PFSK-1 (cell line): ENCODE measurements at regions not wholly inside any gene's neighbourhood (a gene's known extent, or its start where the extent isn't known, plus 50 kb on each side); places are given as distances from the start of the nearest gene placed in this dataset.

ENCODE experiments used
- FOXP2 ChIP-seq: optimal IDR thresholded peaks from 2 replicates; pipeline ENCODE3; 2011; ENCODE audit warnings: borderline replicate concordance, control low read depth, inconsistent platforms; ENCODE audit not compliant: insufficient read depth; ENCODE audit errors: extremely low read length, extremely low read depth
- POLR2AphosphoS5 ChIP-seq: IDR thresholded peaks from 2 replicates; pipeline ENCODE4 v1.6.1; 2012; ENCODE audit warnings: low read depth, mild to moderate bottlenecking, control low read depth, low read length, moderate library complexity
- REST ChIP-seq, 2 experiments: IDR thresholded peaks; 2 replicates each; pipeline versions ENCODE4 v1.6.1 to v1.8.0; 2011 to 2012; ENCODE audit warnings: low read depth in 2 of 2, low read length in 2 of 2, control low read depth in 1 of 2, inconsistent platforms in 1 of 2, mild to moderate bottlenecking in 1 of 2, moderate library complexity in 1 of 2; ENCODE audit not compliant: insufficient read depth in 1 of 2
- SIN3A ChIP-seq: IDR thresholded peaks from 2 replicates; pipeline ENCODE4 v1.6.1; 2012; ENCODE audit warnings: mild to moderate bottlenecking, low read length, moderate library complexity, borderline replicate concordance; ENCODE audit not compliant: insufficient read depth
- TAF1 ChIP-seq: IDR thresholded peaks from 2 replicates; pipeline ENCODE4 v1.6.1; 2012; ENCODE audit warnings: low read length, control low read depth, borderline replicate concordance; ENCODE audit not compliant: insufficient read depth

- TF ChIP-seq SIN3A = no peak
Measured at GRCh38 chr2:220775856-220776488, 796.1 kb downstream of the EPHA4 start.

GRCh38 chr2:220779511-220779910 lies 792.6 kb downstream of the EPHA4 start:
- TF ChIP-seq REST (IDR thresholded peaks at IDR 0.05; ENCODE audit: insufficient read depth in 1 of 2, low read depth in 2 of 2, low read length in 2 of 2) = no peak
- no peak for TF ChIP-seq FOXP2
- no peak for TF ChIP-seq SIN3A
- no peak for TF ChIP-seq TAF1
- no peak for TF ChIP-seq POLR2AphosphoS5

GRCh38 chr2:220779931-220780330 lies 792.2 kb downstream of the EPHA4 start:
- no peak for TF ChIP-seq SIN3A
- no peak for TF ChIP-seq FOXP2
- no peak for TF ChIP-seq REST (IDR thresholded peaks at IDR 0.05; ENCODE audit: insufficient read depth in 1 of 2, low read depth in 2 of 2, low read length in 2 of 2)
- no peak for TF ChIP-seq TAF1
- TF ChIP-seq POLR2AphosphoS5 = no peak

- TF ChIP-seq SIN3A = no peak
- no peak for TF ChIP-seq TAF1
- TF ChIP-seq POLR2AphosphoS5 = no peak
- no peak for TF ChIP-seq REST (IDR thresholded peaks at IDR 0.05; ENCODE audit: insufficient read depth in 1 of 2, low read depth in 2 of 2, low read length in 2 of 2)
- TF ChIP-seq FOXP2 = no peak
Measured at GRCh38 chr2:220781622-220782241, 790.4 kb downstream of the EPHA4 start.

- TF ChIP-seq TAF1 (no peak), SIN3A (no peak), REST (IDR thresholded peaks at IDR 0.05; ENCODE audit: insufficient read depth in 1 of 2, low read depth in 2 of 2, low read length in 2 of 2) (no peak), FOXP2 (no peak), POLR2AphosphoS5 (no peak)
Measured at GRCh38 chr2:220782609-220783113, 789.4 kb downstream of the EPHA4 start.
